HEK293T (cell line): ENCODE measurements at regions not wholly inside any gene's neighbourhood (a gene's known extent, or its start where the extent isn't known, plus 50 kb on each side); places are given as distances from the start of the nearest gene placed in this dataset.

Experiments used
- ARNT ChIP-seq: fragments of 450-650 bp; IDR thresholded peaks from 2 replicates; pipeline ENCODE4 v1.6.1; 2017; ENCODE audit warnings: mild to moderate bottlenecking
- BHLHE40 ChIP-seq: fragments of 450-650 bp; IDR thresholded peaks from 2 replicates; pipeline ENCODE4 v1.6.1; 2016; ENCODE audit warnings: mild to moderate bottlenecking, moderate library complexity, borderline replicate concordance
- CTBP1 ChIP-seq: fragments of 450-650 bp; IDR thresholded peaks from 2 replicates; pipeline ENCODE4 v1.6.1; 2016; ENCODE audit warnings: borderline replicate concordance
- ELF4 ChIP-seq: fragments of 450-650 bp; IDR thresholded peaks from 2 replicates; pipeline ENCODE4 v1.6.1; 2017; ENCODE audit warnings: antibody characterized with exemption
- FOXK2 ChIP-seq: fragments of 450-650 bp; IDR thresholded peaks from 2 replicates; pipeline ENCODE4 v1.6.1; 2016; ENCODE audit warnings: mild to moderate bottlenecking
- FOXM1 ChIP-seq: fragments of 450-650 bp; IDR thresholded peaks from 2 replicates; pipeline ENCODE4 v1.6.1; 2017; ENCODE audit warnings: mild to moderate bottlenecking, borderline replicate concordance
- HDGF ChIP-seq: fragments of 450-650 bp; IDR thresholded peaks from 2 replicates; pipeline ENCODE4 v1.6.1; 2017; ENCODE audit warnings: antibody characterized with exemption, borderline replicate concordance
- L3MBTL2 ChIP-seq: fragments of 450-650 bp; conservative IDR thresholded peaks from 2 replicates; pipeline ENCODE4 v1.6.1; 2016; ENCODE audit warnings: mild to moderate bottlenecking
- LEF1 ChIP-seq: fragments of 450-650 bp; IDR thresholded peaks from 2 replicates; pipeline ENCODE4 v1.6.1; 2017; ENCODE audit warnings: mild to moderate bottlenecking, borderline replicate concordance
- NFRKB ChIP-seq: fragments of 450-650 bp; IDR thresholded peaks from 2 replicates; pipeline ENCODE4 v1.6.1; 2016; ENCODE audit warnings: mild to moderate bottlenecking, moderate library complexity
- SP1 ChIP-seq: fragments of 450-650 bp; IDR thresholded peaks from 2 replicates; pipeline ENCODE4 v1.6.1; 2017
- SUZ12 ChIP-seq: fragments of 450-650 bp; IDR thresholded peaks from 2 replicates; pipeline ENCODE4 v1.6.1; 2016; ENCODE audit warnings: mild to moderate bottlenecking
- TARDBP ChIP-seq: fragments of 450-650 bp; IDR thresholded peaks from 2 replicates; pipeline ENCODE4 v1.6.1; 2016
- ZNF384 ChIP-seq: fragments of 450-650 bp; IDR thresholded peaks from 2 replicates; pipeline ENCODE4 v1.6.1; 2016

GRCh38 chr4:182185491-182185890 is 57.7 kb upstream of the TENM3 start:
- TF ChIP-seq SUZ12 (no peak), BHLHE40 (no peak), ZNF384 (no peak), FOXK2 (no peak), SP1 (no peak), HDGF (no peak), LEF1 (no peak), CTBP1 (no peak), ELF4 (no peak), TARDBP (no peak), ARNT (no peak), FOXM1 (no peak), L3MBTL2 (no peak), NFRKB (no peak)
